Prostate gland (tissue), 2 donors: ENCODE measurements at regions not wholly inside any gene's neighbourhood (a gene's known extent, or its start where the extent isn't known, plus 50 kb on each side); places are given as distances from the start of the nearest gene placed in this dataset.

Source experiments
- POLR2A ChIP-seq: fragments of 450-650 bp; IDR thresholded peaks from one replicate; pipeline ENCODE4 v1.6.1; 2016; ENCODE audit warnings: antibody characterized with exemption, mild to moderate bottlenecking
- POLR2AphosphoS5 ChIP-seq: sonication (generic); formaldehyde crosslinking; IDR thresholded peaks from one replicate; pipeline ENCODE4 v1.6.1; 2017; ENCODE audit warnings: antibody characterized with exemption
- TF ChIP-seq, protein P1 (sequence below), 4 experiments: fragments of 200-600 bp in 2 of 4; fragments of 450-650 bp in 2 of 4; sonication (generic) in 2 of 4; IDR thresholded peaks; 1 replicate in 3 of 4; 2 replicates in 1 of 4; pipeline ENCODE4 v1.5.1; 2016 to 2019; ENCODE audit warnings: antibody characterized with exemption in 4 of 4, mild to moderate bottlenecking in 2 of 4, moderate library complexity in 2 of 4

- TF ChIP-seq, protein P1, sequence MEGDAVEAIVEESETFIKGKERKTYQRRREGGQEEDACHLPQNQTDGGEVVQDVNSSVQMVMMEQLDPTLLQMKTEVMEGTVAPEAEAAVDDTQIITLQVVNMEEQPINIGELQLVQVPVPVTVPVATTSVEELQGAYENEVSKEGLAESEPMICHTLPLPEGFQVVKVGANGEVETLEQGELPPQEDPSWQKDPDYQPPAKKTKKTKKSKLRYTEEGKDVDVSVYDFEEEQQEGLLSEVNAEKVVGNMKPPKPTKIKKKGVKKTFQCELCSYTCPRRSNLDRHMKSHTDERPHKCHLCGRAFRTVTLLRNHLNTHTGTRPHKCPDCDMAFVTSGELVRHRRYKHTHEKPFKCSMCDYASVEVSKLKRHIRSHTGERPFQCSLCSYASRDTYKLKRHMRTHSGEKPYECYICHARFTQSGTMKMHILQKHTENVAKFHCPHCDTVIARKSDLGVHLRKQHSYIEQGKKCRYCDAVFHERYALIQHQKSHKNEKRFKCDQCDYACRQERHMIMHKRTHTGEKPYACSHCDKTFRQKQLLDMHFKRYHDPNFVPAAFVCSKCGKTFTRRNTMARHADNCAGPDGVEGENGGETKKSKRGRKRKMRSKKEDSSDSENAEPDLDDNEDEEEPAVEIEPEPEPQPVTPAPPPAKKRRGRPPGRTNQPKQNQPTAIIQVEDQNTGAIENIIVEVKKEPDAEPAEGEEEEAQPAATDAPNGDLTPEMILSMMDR (IDR thresholded peaks at IDR 0.05), result no peak
- TF ChIP-seq POLR2A, result no peak
- TF ChIP-seq POLR2AphosphoS5, result no peak
These were observed 597.0 kb upstream of the RGS18 start for GRCh38 chr1:191561276-191561675.
